AG04450 (cell line): ENCODE measurements at regions not wholly inside any gene's neighbourhood (a gene's known extent, or its start where the extent isn't known, plus 50 kb on each side); places are given as distances from the start of the nearest gene placed in this dataset.

ENCODE experiments used
- CTCF ChIA-PET: fragments of 300-600, 350-600 bp; formaldehyde crosslinking; extraction: SDS; loops from one replicate; lab custom pipeline; 2022; ENCODE audit warnings: antibody characterized with exemption, inconsistent platforms; lab: Charles Lee
- POLR2A ChIA-PET: fragments of 350-600 bp; formaldehyde crosslinking; extraction: SDS; loops from one replicate; lab custom pipeline; 2021; ENCODE audit warnings: antibody characterized with exemption, inconsistent platforms; lab: Yijun Ruan, JAX
- DNase-seq: peaks from one replicate; pipeline ENCODE4 v3.0.0-alpha.2; 2011; ENCODE audit warnings: low read depth, low spot score
- H3K27ac ChIP-seq: one replicate; pipeline ENCODE4 v1.5.1; 2012; ENCODE audit warnings: low read depth, low read length, control low read depth
- H3K27me3 ChIP-seq: one replicate; pipeline ENCODE4 v1.6.0; 2012; ENCODE audit warnings: low read length; ENCODE audit not compliant: control insufficient read depth, insufficient read depth
- H3K4me3 ChIP-seq: 2 replicates; pipeline ENCODE4 v1.5.1; 2011; ENCODE audit warnings: mild to moderate bottlenecking, low read depth, low read length, control low read depth
- H3K9me3 ChIP-seq: 2 replicates; pipeline ENCODE4 v1.5.1; 2012; ENCODE audit warnings: low read length; ENCODE audit not compliant: control insufficient read depth, insufficient read depth
- CTCF ChIP-seq: IDR thresholded peaks from 2 replicates; pipeline ENCODE4 v1.5.1; 2011; ENCODE audit warnings: low read depth, low read length, control low read depth, inconsistent platforms

DNA sequence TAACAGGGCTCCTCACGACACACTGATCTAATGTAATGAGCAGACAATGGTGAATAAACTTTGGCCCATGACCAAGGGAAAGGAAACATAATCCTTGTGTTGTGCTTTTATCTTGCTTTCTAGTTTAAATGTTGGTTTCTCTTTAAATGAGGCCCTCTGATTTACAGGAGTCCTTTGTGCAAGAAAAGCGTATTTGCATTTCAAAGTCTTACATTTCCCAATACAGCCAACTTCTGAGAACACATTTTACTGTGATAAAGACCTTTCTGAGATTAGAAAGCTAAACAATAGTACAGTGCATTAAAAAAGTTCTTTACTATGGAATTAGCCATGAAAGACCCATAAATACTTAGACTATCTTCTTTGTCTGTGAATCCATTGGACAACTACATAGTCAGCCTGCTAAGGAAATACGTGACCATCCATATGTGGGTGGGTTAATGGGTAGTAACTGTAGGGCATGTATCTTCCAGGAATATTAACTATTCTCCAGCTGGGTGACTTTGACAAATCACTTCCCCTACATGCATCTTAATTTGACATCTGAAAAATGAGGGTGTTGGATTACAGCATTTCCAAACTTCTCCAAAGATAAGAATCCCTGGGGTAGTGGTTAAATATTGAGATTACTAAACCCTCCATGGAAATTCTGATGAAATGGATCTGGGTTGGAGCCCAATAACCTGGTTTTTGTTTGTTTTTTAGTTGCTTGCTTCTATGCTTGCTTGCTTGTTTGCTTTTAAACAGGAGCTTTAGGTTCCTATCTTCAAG is 50.3 kb upstream of the USP1 start:
- CTCF ChIA-PET = interaction anchor here (0.6 kb wide), 1 partner anchor 202 kb away, joined by 4 read pairs; no protein-coding TSS in a partner anchor

More for the DNA sequence above, 50.3 kb upstream of the USP1 start:
- no peak overlapping the region for H3K4me3 ChIP-seq
- POLR2A ChIA-PET = no interaction called here
- DNase-seq = no peak
- no peaks in the 10 kb centered on the region for H3K9me3 ChIP-seq
- H3K27ac ChIP-seq = no peak overlapping the region
- peaks cover 2% of the 10 kb centered on the region for H3K27me3 ChIP-seq
- TF ChIP-seq CTCF = no peak
